GM23338 (cell line): ENCODE measurements at regions not wholly inside any gene's neighbourhood (a gene's known extent, or its start where the extent isn't known, plus 50 kb on each side); places are given as distances from the start of the nearest gene placed in this dataset.

Source experiments
- ATAC-seq: fragments of 200-7000 bp; cut with Tn5 transposase; 3 replicates; pipeline ENCODE4 v1.9.1; 2020
- DNase-seq: peaks from one replicate; pipeline ENCODE4 v3.0.0-alpha.2; 2015; ENCODE audit warnings: low spot score
- H2AFZ ChIP-seq: fragments of 200-600 bp; sonication (generic); 2 replicates; pipeline ENCODE4 v1.8.0; 2016; ENCODE audit warnings: antibody characterized with exemption, mild to moderate bottlenecking, moderate library complexity
- H3F3A ChIP-seq: fragments of 200-600 bp; sonication (generic); replicated peaks from 2 replicates; pipeline ENCODE4 v1.8.0; 2017; ENCODE audit warnings: antibody characterized with exemption, mixed run types, low read depth
- H3K27ac ChIP-seq: fragments of 200-600 bp; sonication (generic); 2 replicates; pipeline ENCODE4 v1.6.1; 2016; ENCODE audit warnings: low read depth
- H3K27me3 ChIP-seq: fragments of 200-600 bp; sonication (generic); 2 replicates; pipeline ENCODE4 v1.8.0; 2016; ENCODE audit warnings: mild to moderate bottlenecking, mixed run types, moderate library complexity; ENCODE audit not compliant: insufficient read depth
- H3K36me3 ChIP-seq: fragments of 200-600 bp; sonication (generic); 2 replicates; pipeline ENCODE4 v1.8.0; 2016; ENCODE audit warnings: mild to moderate bottlenecking; ENCODE audit not compliant: insufficient read depth
- H3K4me1 ChIP-seq: fragments of 200-600 bp; sonication (generic); 2 replicates; pipeline ENCODE4 v1.8.0; 2016; ENCODE audit warnings: mild to moderate bottlenecking, moderate library complexity; ENCODE audit not compliant: insufficient read depth
- H3K4me2 ChIP-seq: fragments of 200-600 bp; sonication (generic); 2 replicates; pipeline ENCODE4 v1.7.1; 2017; ENCODE audit warnings: mixed run types
- H3K4me3 ChIP-seq: fragments of 200-600 bp; sonication (generic); 2 replicates; pipeline ENCODE4 v1.6.1; 2016; ENCODE audit warnings: mixed run types
- H3K79me2 ChIP-seq: fragments of 200-600 bp; sonication (generic); replicated peaks from 2 replicates; pipeline ENCODE4 v1.8.0; 2017; ENCODE audit warnings: mild to moderate bottlenecking; ENCODE audit not compliant: insufficient read depth
- H3K9me2 ChIP-seq: fragments of 200-600 bp; sonication (generic); 2 replicates; pipeline ENCODE4 v1.8.0; 2017; ENCODE audit not compliant: insufficient read depth
- H4K20me1 ChIP-seq: fragments of 200-600 bp; sonication (generic); replicated peaks from 2 replicates; pipeline ENCODE4 v1.8.0; 2017; ENCODE audit warnings: mild to moderate bottlenecking; ENCODE audit not compliant: insufficient read depth
- H3K27ac Mint-ChIP-seq: 2 replicates; pipeline ENCODE4 v1.8.0; 2020; ENCODE audit warnings: inconsistent platforms, mild to moderate bottlenecking, moderate library complexity, mixed read lengths
- H3K27me3 Mint-ChIP-seq: 3 replicates; pipeline ENCODE4 v1.8.0; 2022; ENCODE audit warnings: low read depth, mild to moderate bottlenecking, moderate library complexity, mixed read lengths, inconsistent platforms; ENCODE audit not compliant: insufficient read depth, poor library complexity
- H3K36me3 Mint-ChIP-seq: 3 replicates; pipeline ENCODE4 v1.8.0; 2021; ENCODE audit warnings: low read depth, mild to moderate bottlenecking, inconsistent platforms, moderate library complexity, mixed read lengths
- H3K4me1 Mint-ChIP-seq: 3 replicates; pipeline ENCODE4 v1.8.0; 2020; ENCODE audit warnings: mild to moderate bottlenecking, inconsistent platforms, mixed read lengths
- H3K4me3 Mint-ChIP-seq: 3 replicates; pipeline ENCODE4 v1.8.0; 2021; ENCODE audit warnings: moderate library complexity, mild to moderate bottlenecking, inconsistent platforms, mixed read lengths
- H3K9me3 Mint-ChIP-seq: 3 replicates; pipeline ENCODE4 v1.8.0; 2020; ENCODE audit warnings: moderate library complexity, mild to moderate bottlenecking, inconsistent platforms, mixed read lengths
- CREB1 ChIP-seq: fragments of 250-450 bp; sonication (Bioruptor Pico); IDR thresholded peaks from 2 replicates; pipeline ENCODE4 v1.5.0; 2020; ENCODE audit warnings: low read depth, mild to moderate bottlenecking, moderate library complexity
- ETS1 ChIP-seq: IDR thresholded peaks from 2 replicates; pipeline ENCODE4 v1.6.1; 2016; ENCODE audit warnings: antibody characterized with exemption
- EZH2 ChIP-seq: fragments of 200-600 bp; sonication (generic); IDR thresholded peaks from one replicate; pipeline ENCODE4 v1.8.0; 2017; ENCODE audit warnings: antibody characterized with exemption, mild to moderate bottlenecking, low read depth; ENCODE audit not compliant: unreplicated experiment
- EZH2phosphoT487 ChIP-seq: fragments of 200-600 bp; sonication (generic); IDR thresholded peaks from one replicate; pipeline ENCODE4 v1.8.1; 2018; ENCODE audit warnings: antibody characterized with exemption; ENCODE audit not compliant: unreplicated experiment
- JUNB ChIP-seq: IDR thresholded peaks from one replicate; pipeline ENCODE4 v1.6.1; 2016; ENCODE audit warnings: antibody characterized with exemption; ENCODE audit not compliant: unreplicated experiment
- NANOG ChIP-seq: IDR thresholded peaks from 2 replicates; pipeline ENCODE4 v1.6.1; 2016; ENCODE audit warnings: antibody characterized with exemption, borderline replicate concordance
- POLR2AphosphoS5 ChIP-seq: IDR thresholded peaks from 2 replicates; pipeline ENCODE4 v1.6.1; 2016; ENCODE audit warnings: antibody characterized with exemption, low read depth
- REST ChIP-seq: IDR thresholded peaks from one replicate; pipeline ENCODE4 v1.6.1; 2018; ENCODE audit warnings: antibody characterized with exemption; ENCODE audit not compliant: unreplicated experiment
- STAT1 ChIP-seq: IDR thresholded peaks from one replicate; pipeline ENCODE4 v1.6.1; 2016; ENCODE audit warnings: antibody characterized with exemption; ENCODE audit not compliant: unreplicated experiment
- ZNF114 ChIP-seq: fragments of 250-450 bp; sonication (Bioruptor Pico); IDR thresholded peaks from 2 replicates; pipeline ENCODE4 v1.5.0; 2020; ENCODE audit warnings: mild to moderate bottlenecking, moderate library complexity
- ZNF331 ChIP-seq: fragments of 250-450 bp; sonication (Bioruptor Pico); IDR thresholded peaks from 2 replicates; pipeline ENCODE4 v1.5.0; 2020; ENCODE audit warnings: low read depth, mild to moderate bottlenecking, moderate library complexity
- TF ChIP-seq, protein P1 (sequence below): fragments of 250-450 bp; sonication (Bioruptor Pico); IDR thresholded peaks from 2 replicates; pipeline ENCODE4 v1.5.0; 2020; ENCODE audit warnings: mild to moderate bottlenecking, moderate library complexity

DNA sequence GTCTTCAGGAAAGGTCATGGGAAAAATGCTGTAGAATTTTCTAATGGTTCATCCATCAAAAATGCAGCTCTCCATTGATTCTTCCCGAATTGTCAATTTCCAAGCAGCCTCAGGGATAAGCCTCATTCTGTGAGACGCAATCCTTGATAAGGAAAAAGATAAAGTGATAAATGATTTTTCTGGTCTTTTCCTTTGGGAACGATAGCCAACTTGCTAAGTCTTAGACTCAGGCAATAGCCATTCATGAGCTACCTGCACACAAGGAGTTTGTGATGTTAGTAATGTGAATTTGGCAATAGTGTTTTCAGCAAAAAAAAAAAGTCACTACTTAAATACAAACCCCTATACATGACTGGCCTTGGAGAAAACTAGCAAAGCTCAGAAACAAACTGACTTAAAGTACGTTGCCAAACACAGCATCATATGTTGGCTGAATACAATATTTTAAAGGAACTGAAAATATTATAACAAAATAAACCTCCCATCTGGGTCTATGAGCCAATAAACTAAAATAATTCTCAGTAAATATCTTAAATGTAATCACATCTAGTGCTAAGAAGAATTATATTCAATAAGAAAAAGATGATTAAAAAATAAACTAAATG lies 75.5 kb downstream of the KLF6 start (continued):
- TF ChIP-seq REST (no peak), EZH2 (no peak), NANOG (no peak), JUNB (no peak), EZH2phosphoT487 (no peak), STAT1 (no peak), CREB1 (no peak), ETS1 (no peak), POLR2AphosphoS5 (no peak), ZNF331 (CRISPR knock-in tag) (no peak)

GRCh38 chr10:3708852-3709251 lies 76.2 kb downstream of the KLF6 start:
- Histone ChIP-seq H3K4me3 (no peak overlapping the region), H3K27ac (no peak overlapping the region), H3K9me2 (peaks cover 7% of the 10 kb centered on the region; the same call in 1 of the 2 replicates), H3K36me3 (no peaks in the 10 kb centered on the region), H4K20me1 (no peaks in the 10 kb centered on the region), H3K4me2 (no peak overlapping the region), H3F3A (no peaks in the 10 kb centered on the region), H2AFZ (no peak overlapping the region), H3K4me1 (no peaks in the 10 kb centered on the region), H3K79me2 (no peaks in the 10 kb centered on the region), H3K27me3 (no peaks in the 10 kb centered on the region)
- Mint-ChIP-seq H3K4me3 (no peak overlapping the region), H3K4me1 (no peaks in the 10 kb centered on the region), H3K36me3 (no peaks in the 10 kb centered on the region), H3K9me3 (peaks cover 16% of the 10 kb centered on the region; the same call in 2 of the 3 replicates), H3K27me3 (no peaks in the 10 kb centered on the region), H3K27ac (no peak overlapping the region)
- no peak for ATAC-seq
- no peak for DNase-seq
- TF ChIP-seq EZH2phosphoT487 (no peak), EZH2 (no peak), STAT1 (no peak), NANOG (no peak), ZNF114 (CRISPR knock-in tag) (no peak), CREB1 (no peak), POLR2AphosphoS5 (no peak), ETS1 (no peak)
- TF ChIP-seq, protein P1, sequence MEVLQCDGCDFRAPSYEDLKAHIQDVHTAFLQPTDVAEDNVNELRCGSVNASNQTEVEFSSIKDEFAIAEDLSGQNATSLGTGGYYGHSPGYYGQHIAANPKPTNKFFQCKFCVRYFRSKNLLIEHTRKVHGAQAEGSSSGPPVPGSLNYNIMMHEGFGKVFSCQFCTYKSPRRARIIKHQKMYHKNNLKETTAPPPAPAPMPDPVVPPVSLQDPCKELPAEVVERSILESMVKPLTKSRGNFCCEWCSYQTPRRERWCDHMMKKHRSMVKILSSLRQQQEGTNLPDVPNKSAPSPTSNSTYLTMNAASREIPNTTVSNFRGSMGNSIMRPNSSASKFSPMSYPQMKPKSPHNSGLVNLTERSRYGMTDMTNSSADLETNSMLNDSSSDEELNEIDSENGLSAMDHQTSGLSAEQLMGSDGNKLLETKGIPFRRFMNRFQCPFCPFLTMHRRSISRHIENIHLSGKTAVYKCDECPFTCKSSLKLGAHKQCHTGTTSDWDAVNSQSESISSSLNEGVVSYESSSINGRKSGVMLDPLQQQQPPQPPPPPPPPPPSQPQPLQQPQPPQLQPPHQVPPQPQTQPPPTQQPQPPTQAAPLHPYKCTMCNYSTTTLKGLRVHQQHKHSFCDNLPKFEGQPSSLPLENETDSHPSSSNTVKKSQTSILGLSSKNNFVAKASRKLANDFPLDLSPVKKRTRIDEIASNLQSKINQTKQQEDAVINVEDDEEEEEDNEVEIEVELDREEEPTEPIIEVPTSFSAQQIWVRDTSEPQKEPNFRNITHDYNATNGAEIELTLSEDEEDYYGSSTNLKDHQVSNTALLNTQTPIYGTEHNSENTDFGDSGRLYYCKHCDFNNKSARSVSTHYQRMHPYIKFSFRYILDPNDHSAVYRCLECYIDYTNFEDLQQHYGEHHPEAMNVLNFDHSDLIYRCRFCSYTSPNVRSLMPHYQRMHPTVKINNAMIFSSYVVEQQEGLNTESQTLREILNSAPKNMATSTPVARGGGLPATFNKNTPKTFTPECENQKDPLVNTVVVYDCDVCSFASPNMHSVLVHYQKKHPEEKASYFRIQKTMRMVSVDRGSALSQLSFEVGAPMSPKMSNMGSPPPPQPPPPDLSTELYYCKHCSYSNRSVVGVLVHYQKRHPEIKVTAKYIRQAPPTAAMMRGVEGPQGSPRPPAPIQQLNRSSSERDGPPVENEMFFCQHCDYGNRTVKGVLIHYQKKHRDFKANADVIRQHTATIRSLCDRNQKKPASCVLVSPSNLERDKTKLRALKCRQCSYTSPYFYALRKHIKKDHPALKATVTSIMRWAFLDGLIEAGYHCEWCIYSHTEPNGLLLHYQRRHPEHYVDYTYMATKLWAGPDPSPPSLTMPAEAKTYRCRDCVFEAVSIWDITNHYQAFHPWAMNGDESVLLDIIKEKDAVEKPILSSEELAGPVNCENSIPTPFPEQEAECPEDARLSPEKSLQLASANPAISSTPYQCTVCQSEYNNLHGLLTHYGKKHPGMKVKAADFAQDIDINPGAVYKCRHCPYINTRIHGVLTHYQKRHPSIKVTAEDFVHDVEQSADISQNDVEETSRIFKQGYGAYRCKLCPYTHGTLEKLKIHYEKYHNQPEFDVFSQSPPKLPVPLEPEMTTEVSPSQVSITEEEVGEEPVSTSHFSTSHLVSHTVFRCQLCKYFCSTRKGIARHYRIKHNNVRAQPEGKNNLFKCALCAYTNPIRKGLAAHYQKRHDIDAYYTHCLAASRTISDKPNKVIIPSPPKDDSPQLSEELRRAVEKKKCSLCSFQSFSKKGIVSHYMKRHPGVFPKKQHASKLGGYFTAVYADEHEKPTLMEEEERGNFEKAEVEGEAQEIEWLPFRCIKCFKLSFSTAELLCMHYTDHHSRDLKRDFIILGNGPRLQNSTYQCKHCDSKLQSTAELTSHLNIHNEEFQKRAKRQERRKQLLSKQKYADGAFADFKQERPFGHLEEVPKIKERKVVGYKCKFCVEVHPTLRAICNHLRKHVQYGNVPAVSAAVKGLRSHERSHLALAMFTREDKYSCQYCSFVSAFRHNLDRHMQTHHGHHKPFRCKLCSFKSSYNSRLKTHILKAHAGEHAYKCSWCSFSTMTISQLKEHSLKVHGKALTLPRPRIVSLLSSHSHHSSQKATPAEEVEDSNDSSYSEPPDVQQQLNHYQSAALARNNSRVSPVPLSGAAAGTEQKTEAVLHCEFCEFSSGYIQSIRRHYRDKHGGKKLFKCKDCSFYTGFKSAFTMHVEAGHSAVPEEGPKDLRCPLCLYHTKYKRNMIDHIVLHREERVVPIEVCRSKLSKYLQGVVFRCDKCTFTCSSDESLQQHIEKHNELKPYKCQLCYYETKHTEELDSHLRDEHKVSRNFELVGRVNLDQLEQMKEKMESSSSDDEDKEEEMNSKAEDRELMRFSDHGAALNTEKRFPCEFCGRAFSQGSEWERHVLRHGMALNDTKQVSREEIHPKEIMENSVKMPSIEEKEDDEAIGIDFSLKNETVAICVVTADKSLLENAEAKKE (CRISPR knock-in tag): no peak
